Activated T-cell treated with anti-CD3 and anti-CD28 coated beads for 4 hours (primary cell): ENCODE measurements at regions not wholly inside any gene's neighbourhood (a gene's known extent, or its start where the extent isn't known, plus 50 kb on each side); places are given as distances from the start of the nearest gene placed in this dataset.
"Not testable (repeated sequence)": the region's sequence is repeated elsewhere in the genome, so short reads cannot be mapped to it uniquely, and the experiment has no call there.

Experiments
- DNase-seq: peaks from one replicate; pipeline ENCODE4 v3.0.0-alpha.2; 2020

DNA sequence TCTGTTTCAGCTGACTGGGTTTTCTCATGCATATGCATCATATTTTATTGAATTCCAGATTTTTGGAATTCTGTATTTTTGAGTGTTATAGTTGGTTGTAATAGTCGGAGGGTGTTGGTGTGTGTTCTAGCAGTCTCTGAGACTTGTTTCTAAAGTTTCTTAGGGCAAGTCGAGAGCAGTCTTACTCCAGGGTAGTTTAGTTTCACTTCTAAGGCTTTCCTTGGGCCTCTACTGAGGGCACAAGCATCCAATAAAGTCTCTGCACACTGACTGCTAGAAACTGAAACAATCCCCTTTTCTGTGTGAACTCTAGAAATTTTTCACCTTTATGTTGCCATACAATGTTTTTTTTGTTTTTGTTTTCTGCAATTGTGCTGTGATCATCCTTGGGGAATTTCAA lies 663.7 kb upstream of the LRATD1 start:
- no peak for DNase-seq

GRCh38 chr2:13986119-13986720 lies 646.3 kb upstream of the LRATD1 start:
- DNase-seq = no peak

DNA sequence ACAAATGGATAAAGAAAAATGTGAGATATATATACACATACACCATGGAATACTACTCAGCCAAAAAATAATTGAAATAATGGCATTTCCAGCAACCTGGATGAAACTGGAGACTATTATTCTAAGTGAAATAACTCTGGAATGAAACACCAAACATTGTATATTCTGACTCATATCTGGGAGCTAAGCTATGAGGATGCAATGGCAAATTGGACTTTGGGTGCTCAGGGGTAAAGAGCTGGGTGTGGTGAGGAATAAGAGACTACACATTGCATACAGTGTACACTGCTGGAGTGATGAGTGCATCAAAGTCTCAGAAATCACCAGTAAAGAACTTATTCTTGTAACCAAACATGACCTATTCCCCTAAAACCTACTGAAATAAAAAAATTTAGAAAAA lies 636.0 kb upstream of the LRATD1 start:
- DNase-seq = no peak

GRCh38 chr2:14011190-14011589 lies 621.3 kb upstream of the LRATD1 start:
- DNase-seq = no peak

- DNase-seq = no peak
Measured at GRCh38 chr2:14015113-14015630, 617.3 kb upstream of the LRATD1 start.

GRCh38 chr2:14016289-14016955 lies 616.1 kb upstream of the LRATD1 start:
- DNase-seq = no peak

DNA sequence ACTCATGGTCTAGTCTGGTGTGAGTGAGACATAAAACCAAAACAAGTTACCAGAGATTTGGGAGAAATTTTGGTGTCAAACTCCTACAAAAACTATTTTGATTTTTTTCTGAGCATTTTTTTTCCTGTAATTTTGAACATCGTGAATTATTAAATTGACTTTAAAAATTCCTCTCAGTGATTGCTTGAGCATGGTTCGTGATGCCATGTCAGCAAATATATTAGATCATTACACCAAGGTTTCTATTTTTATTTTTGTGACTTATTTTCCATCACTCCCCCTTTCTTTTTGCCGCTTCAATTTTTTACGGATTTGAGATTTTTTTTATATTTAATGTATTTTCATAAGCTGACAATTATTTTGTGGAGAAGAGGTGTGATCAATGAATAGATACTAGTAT lies 613.9 kb upstream of the LRATD1 start:
- no peak for DNase-seq

GRCh38 chr2:14023558-14023957 lies 609.0 kb upstream of the LRATD1 start:
- no peak for DNase-seq

DNA sequence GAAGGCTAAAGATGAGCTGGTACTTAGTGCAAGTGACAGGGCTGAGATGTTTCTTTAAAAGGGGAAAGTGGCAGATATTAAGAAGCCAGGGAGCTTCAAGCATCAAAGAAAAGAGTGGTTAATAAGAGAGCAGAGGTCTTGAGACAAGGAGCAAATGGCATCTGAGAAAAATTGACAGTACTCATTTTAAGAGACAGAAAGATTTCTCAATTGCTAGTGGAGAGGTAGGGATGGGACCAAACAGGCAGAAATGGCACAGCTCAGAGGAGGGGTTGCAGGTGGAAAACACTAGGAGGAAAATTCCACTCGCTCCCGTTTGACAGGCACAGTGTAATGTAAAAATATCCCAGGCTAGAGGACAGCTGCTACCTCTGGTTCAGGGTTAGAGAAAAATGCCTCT lies 593.4 kb upstream of the LRATD1 start:
- no peak for DNase-seq

GRCh38 chr2:14047491-14047890 lies 585.0 kb upstream of the LRATD1 start:
- DNase-seq = no peak

DNA sequence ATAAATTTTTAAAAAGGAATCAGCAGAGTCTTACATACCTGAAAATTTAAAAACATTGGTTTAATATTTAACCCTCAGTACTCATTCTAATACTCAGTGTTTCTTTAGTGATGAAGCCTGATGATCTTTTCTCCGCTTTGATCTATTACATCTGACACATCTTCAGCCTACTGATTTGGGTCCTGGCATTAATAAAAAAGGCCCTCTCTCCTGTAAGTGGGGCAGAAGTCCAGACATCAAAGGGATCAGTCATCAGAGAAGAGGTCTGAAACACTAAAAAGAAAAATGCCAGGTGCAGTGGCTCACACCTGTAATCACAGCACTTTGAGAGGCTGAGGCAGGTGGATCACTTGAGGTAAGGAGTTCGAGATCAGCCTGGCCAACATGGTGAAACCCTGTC lies 581.1 kb upstream of the LRATD1 start:
- no peak for DNase-seq

GRCh38 chr2:14053105-14053504 lies 579.4 kb upstream of the LRATD1 start:
- DNase-seq = no peak

GRCh38 chr2:14064346-14064745 lies 568.2 kb upstream of the LRATD1 start:
- DNase-seq = no peak

DNA sequence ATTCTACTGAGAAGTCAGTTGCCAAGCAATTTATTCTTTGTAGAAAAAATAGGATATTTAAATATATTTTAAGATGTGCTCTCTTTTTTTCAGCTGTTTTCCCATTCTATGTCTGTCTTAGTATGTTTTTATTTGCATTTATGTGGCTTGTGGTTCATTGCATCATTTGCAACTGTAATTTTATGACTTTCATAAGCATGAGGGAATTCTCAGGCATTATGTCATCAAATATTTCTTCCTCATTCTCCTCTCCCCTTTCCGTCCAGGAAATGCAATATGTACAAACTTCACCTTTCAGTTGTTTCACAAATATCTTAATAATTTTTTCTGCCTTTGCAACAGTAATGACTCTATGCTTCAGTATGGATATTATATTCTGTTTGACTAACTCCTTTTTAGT lies 560.2 kb upstream of the LRATD1 start:
- no peak for DNase-seq

GRCh38 chr2:14074691-14075090 lies 557.8 kb upstream of the LRATD1 start:
- no peak for DNase-seq

DNA sequence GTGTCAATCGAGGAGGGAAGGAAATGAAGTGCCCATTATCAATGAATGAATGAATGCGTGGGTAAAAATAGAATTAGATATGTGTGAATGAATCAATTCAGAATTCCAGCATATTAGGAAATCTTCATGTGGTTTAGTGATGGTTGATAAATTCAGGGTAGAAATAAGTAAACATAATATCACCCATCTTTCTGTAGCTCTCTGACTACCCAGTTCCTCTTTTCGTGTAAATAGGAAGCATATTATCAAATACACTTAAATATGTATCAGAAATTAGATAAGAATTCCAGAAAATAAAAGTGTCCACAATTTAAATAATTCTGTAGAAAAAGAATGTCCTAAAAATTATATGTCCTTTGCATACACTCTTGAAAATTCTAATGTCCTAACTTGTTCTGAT lies 552.9 kb upstream of the LRATD1 start:
- no peak for DNase-seq

GRCh38 chr2:14081521-14081920 lies 551.0 kb upstream of the LRATD1 start:
- DNase-seq = no peak

DNA sequence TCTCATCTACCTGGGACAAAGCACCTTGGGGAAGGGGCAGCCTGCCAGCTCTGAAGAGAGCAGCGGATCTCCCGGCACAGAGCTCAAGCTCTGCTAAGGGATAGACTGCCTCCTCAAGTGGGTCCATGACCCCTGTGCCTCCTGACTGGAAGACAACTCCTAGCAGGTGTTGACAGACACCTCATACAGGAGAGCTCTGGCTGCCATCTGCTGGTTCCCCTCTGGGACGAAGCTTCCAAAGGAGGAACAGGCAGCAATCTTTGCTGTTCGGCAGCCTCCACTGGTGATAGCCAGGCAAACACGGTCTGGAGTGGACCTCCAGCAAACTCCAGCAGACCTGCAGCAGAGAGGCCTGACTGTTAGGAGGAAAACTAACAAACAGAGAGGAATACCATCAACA lies 549.9 kb upstream of the LRATD1 start:
- no peak for DNase-seq

DNA sequence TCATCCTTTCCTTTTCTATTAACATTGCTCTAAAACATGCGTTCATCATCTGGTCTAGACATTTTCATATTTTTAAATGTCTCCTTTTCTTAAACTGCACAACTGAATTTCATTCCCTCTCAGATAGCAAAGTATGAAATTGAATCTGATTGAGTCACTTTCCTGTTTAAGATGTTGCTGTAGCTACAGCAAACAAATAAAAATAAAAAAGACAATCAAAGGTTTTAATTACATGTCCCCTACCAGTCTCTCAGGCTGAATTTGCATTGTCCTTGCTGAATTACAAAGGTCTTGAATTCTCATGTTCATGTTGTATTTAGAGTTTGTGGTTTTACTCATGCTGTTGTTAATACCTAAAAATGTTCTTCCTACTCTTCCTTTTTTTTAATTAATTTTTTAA lies 537.9 kb upstream of the LRATD1 start:
- DNase-seq = no peak

DNA sequence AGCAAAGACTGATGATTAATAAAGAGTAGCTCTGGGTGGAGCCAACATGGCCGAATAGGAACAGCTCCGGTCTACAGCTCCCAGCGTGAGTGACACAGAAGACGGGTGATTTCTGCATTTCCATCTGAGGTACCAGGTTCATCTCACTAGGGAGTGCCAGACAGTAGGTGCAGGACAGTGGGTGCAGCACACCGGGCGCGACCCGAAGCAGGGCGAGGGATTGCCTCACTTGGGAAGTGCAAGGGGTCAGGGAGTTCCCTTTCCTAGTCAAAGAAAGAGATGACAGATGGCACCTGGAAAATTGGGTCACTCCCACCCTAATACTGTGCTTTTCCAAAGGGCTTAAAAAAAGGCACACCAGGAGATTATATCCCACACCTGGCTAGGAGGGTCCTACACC lies 533.4 kb upstream of the LRATD1 start:
- not testable (repeated sequence) for DNase-seq

- no peak for DNase-seq
Measured at GRCh38 chr2:14114275-14114674, 518.2 kb upstream of the LRATD1 start.

GRCh38 chr2:14120376-14120775 lies 512.1 kb upstream of the LRATD1 start:
- DNase-seq = no peak

- no peak for DNase-seq
Measured at GRCh38 chr2:14123436-14124103, 508.9 kb upstream of the LRATD1 start.

DNA sequence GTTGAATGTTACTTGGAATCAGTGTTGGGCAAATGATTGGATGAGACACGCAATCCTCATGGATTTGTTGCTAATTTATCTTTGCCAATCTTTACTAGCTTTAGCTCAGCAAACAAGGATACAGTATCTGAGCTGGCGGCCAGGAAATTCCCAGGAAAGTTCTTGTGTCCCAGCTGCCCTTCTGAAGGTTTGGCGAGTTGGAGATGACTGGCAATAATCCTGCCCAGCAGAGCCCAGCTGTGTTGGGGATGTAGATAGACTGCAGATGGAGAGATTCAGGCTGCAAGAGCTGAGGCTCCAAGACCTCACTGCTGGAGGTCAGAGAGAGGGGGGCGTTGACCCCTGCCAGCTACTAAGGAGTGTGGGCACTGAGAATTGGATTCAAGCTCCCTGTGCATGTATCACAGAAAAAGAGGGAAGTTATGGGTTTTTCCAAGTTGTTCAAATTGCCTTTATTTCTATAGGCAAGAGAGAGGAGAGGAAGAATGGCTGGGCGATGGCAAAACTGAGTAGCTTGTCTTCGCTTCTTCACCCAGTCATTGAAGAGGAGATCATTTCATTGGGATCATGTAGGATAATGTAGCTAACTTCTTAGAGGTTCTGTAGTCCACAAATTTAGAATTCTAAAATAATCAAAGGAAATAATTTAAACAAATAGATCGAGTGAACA lies 506.8 kb upstream of the LRATD1 start:
- DNase-seq = no peak
